Upper lobe of left lung (tissue), 4 donors: ENCODE measurements at regions not wholly inside any gene's neighbourhood (a gene's known extent, or its start where the extent isn't known, plus 50 kb on each side); places are given as distances from the start of the nearest gene placed in this dataset.

ENCODE experiments used
- EP300 ChIP-seq, 4 donors: sonication (generic); formaldehyde crosslinking; IDR thresholded peaks; one replicate each; pipeline ENCODE4 v1.5.1; 2017; ENCODE audit warnings: antibody characterized with exemption in 4 of 4, control low read depth in 2 of 4
- TF ChIP-seq, protein P1 (sequence below), 6 experiments: fragments of 450-650 bp in 4 of 6; fragments of 200-600 bp in 2 of 6; sonication (generic) in 2 of 6; IDR thresholded peaks; one replicate each; pipeline ENCODE4 v1.5.1; 2016 to 2019; ENCODE audit warnings: antibody characterized with exemption in 6 of 6

DNA sequence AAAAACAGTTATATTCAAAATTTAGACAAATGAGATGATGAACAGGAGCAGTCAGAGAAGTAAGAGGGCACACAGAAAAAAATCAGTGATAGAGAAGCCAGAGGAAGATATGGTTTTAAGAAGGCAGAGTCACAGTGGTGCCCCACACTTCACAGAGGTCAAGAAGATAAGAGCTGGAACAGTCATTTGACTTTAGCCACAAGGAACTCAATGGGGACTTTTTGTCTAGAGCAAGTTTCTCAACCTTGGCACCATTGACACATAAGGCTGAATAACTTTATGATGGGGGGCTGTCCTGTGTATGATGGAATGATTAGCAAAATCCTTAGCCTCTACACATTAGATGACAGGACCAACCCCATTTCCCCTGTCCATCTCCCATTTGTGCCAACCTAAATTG is 172.8 kb upstream of the PLEKHG7 start:
- TF ChIP-seq EP300 (IDR thresholded peaks at IDR 0.05) = no peak
- TF ChIP-seq, protein P1, sequence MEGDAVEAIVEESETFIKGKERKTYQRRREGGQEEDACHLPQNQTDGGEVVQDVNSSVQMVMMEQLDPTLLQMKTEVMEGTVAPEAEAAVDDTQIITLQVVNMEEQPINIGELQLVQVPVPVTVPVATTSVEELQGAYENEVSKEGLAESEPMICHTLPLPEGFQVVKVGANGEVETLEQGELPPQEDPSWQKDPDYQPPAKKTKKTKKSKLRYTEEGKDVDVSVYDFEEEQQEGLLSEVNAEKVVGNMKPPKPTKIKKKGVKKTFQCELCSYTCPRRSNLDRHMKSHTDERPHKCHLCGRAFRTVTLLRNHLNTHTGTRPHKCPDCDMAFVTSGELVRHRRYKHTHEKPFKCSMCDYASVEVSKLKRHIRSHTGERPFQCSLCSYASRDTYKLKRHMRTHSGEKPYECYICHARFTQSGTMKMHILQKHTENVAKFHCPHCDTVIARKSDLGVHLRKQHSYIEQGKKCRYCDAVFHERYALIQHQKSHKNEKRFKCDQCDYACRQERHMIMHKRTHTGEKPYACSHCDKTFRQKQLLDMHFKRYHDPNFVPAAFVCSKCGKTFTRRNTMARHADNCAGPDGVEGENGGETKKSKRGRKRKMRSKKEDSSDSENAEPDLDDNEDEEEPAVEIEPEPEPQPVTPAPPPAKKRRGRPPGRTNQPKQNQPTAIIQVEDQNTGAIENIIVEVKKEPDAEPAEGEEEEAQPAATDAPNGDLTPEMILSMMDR (IDR thresholded peaks at IDR 0.05) = no peak
